NCI-H2171 (cell line): ENCODE measurements at regions not wholly inside any gene's neighbourhood (a gene's known extent, or its start where the extent isn't known, plus 50 kb on each side); places are given as distances from the start of the nearest gene placed in this dataset.
A peak's percentile ranks its signal among the peaks of the same experiment; 100 is the strongest.
"Not testable (repeated sequence)": the region's sequence is repeated elsewhere in the genome, so short reads cannot be mapped to it uniquely, and the experiment has no call there.

Source experiments
- DNase-seq: peaks from one replicate; lab custom pipeline; 2025; lab: John Stamatoyannopoulos, UW

GRCh38 chr2:180927030-180927686 is 53.2 kb upstream of the UBE2E3 start:
- no peak for DNase-seq

- no peak for DNase-seq
Observed at GRCh38 chr2:180925700-180926099, 54.7 kb upstream of the UBE2E3 start.

GRCh38 chr2:180924063-180924462 is 56.3 kb upstream of the UBE2E3 start:
- DNase-seq = no peak

DNA sequence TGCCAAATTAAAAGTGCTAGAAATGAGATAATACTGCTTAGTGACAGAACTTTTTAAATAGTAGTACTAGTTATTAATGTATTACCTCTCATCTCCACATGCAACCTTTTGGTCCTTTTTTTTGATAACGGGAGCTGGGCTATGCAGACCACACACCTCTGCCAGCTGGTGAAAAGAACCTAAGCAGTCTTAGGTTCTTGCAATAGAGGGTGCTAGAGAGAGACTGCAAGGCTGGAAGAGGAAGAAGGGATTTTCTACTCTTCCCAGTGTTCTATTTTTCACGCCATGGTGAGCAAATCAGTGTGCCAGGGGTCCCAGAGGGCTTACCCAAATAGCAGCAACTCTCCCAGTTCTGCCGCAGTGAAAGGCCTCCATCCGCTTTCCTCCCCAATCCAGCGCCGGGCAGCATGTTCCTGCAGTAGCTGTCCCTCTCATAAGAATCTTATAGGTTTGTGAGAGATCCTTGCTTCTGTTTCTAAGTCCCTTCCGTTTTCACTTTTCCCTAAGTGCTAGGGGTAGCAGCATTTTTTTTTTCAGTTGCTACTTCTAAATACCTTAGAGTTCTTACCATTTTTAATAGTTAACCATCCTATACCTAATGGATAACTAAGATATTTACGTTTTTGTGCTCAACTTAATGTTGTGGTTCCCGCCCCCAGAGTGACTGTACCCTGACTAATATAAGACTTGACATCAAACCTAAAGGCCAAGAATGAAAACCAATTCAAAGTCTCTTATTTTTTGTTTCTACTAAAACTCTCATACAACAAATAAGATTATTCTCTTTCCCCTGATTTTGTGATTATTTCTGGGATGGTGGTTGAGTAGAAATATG is 69.4 kb upstream of the UBE2E3 start:
- no peak for DNase-seq

- DNase-seq = no peak
Observed at GRCh38 chr2:180907731-180908130, 72.7 kb upstream of the UBE2E3 start.

GRCh38 chr2:180905461-180905860 is 74.9 kb upstream of the UBE2E3 start:
- peak; percentile 32 for DNase-seq

DNA sequence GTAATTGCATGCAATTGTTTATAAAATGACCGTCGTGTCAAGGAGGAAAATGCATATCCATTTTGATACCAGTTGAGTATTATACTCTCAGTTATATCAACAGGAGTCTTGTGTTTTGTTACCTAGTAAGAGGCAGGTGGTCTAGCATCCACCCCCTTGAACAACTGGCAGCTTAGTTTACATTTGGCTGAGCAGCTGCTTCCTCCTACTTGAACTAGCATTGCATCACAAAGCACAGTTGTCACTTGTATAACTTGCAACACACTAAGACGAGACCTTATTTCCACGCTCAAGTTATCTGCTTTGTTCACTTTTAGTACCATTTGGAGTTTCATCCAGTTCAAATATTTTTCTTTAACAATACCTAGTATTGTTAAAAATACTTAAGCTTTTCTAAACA is 75.4 kb upstream of the UBE2E3 start:
- DNase-seq = peak; percentile 64

GRCh38 chr2:180901331-180901730 is 79.1 kb upstream of the UBE2E3 start:
- no peak for DNase-seq

GRCh38 chr2:180893752-180894151 is 86.7 kb upstream of the UBE2E3 start:
- no peak for DNase-seq

DNA sequence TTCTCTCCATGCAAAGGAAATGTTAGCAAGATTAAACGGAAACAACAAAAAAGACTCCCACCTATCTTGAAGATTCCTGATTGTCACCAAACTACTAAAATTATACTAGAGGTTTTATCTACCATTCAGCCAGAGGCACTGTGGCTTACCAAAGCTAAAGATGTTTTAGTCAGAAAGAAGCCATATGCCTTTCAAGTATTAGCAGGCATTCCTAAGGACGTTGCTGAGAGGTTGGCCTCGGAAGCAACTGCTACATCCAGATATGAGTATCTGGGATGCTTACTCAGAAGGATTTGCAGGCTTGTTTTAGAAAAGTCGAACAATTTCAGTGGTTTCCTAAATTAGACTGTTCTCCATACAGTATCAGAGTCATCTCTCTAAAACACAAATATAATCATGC is 88.3 kb upstream of the UBE2E3 start:
- no peak for DNase-seq

- no peak for DNase-seq
Observed at GRCh38 chr2:180891360-180891759, 89.0 kb upstream of the UBE2E3 start.

GRCh38 chr2:180890781-180891180 is 89.6 kb upstream of the UBE2E3 start:
- DNase-seq = no peak

- DNase-seq = no peak
Observed at GRCh38 chr2:180882959-180883358, 97.4 kb upstream of the UBE2E3 start.

DNA sequence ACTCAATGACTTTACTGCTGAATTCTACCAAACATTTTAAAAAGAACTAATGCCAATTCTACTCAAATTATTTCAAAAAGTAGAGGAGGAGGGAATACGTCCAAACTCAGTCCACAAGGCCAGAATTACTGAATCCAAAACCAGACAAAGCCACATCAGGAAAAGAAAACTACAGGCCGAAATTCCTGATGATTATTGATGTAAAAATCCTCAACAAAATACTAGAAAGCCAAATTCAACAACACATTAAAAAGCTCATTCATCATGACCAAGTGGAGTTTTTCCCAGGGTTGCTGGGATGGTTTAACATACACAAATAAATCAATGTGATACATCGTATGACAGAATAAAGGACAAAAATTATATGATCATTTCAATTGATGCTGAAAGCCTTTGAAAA is 103.9 kb upstream of the UBE2E3 start:
- no peak for DNase-seq

GRCh38 chr2:180873219-180873618 is 107.2 kb upstream of the UBE2E3 start:
- no peak for DNase-seq

DNA sequence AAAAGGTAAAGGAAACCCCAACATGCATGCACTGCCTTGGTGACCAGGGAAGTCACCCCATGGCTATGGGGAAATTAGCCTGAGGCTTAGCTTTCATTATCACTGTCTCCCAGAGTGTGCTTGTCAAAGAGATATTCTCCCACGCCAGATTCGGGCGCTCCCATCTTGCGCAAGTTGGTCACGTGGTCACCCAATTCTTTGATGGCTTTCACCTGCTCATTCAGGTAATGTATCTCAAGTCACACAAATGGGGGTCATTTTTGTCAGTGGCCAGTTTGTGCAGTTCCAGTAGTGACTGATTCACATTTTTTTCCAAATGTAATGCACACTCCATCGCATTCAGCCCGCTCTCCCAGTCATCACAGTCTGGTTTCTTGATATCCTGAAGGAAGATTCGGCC is 107.6 kb upstream of the UBE2E3 start:
- DNase-seq = not testable (repeated sequence)

- DNase-seq = no peak
Observed at GRCh38 chr2:180872255-180872654, 108.2 kb upstream of the UBE2E3 start.

DNA sequence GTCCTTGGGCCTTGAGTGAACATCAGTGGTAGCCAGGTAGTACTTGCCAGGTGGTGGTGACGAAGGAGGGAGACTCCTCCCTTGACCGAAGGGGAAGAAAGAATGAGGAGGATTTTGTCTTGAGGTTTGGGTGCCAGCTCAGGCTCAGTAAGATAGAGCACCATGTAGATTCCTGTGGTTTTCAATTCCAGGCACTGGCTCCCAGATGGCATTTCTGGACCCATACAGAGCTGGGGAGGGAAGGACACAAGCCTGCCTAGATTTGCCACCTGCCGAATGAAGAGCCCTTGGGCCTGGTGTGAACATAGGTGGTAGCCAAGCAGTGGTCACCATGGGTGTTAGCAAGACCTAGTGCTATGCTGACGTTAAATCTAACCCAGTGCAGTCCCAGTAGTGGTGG is 108.8 kb upstream of the UBE2E3 start:
- no peak for DNase-seq

- DNase-seq = no peak
Observed at GRCh38 chr2:180849851-180850250, 130.6 kb upstream of the UBE2E3 start.

DNA sequence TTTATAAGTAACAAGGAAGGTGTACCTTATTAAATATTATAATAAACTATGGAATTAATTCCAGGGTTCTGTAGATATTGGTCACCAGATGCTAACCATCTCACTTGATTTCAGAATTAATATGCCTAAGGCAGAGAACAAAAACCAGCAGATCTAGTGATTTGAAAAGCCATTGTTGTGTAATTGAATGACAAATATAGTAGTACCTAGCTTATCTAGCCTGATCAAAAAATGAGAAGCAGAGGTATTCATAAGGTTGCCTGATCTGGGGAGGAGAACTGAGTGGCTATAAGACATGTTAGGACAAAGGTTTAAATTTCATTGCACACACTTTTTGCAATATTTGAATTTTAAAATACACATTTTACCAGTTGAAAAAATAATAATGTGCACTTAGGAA is 132.0 kb upstream of the UBE2E3 start:
- no peak for DNase-seq

- DNase-seq = no peak
Observed at GRCh38 chr2:180846756-180847472, 133.5 kb upstream of the UBE2E3 start.

GRCh38 chr2:180842461-180842860 is 137.9 kb upstream of the UBE2E3 start:
- peak; percentile 82 for DNase-seq

GRCh38 chr2:180840641-180841040 is 139.8 kb upstream of the UBE2E3 start:
- DNase-seq = no peak
